ENCODE measurements at regions not wholly inside any gene's neighbourhood (a gene's known extent, or its start where the extent isn't known, plus 50 kb on each side); places are given as distances from the start of the nearest gene placed in this dataset.

GRCh38 chr2:19646987-19647386, 254.8 kb downstream of the TTC32 start:
- TF ChIP-seq, protein P1, sequence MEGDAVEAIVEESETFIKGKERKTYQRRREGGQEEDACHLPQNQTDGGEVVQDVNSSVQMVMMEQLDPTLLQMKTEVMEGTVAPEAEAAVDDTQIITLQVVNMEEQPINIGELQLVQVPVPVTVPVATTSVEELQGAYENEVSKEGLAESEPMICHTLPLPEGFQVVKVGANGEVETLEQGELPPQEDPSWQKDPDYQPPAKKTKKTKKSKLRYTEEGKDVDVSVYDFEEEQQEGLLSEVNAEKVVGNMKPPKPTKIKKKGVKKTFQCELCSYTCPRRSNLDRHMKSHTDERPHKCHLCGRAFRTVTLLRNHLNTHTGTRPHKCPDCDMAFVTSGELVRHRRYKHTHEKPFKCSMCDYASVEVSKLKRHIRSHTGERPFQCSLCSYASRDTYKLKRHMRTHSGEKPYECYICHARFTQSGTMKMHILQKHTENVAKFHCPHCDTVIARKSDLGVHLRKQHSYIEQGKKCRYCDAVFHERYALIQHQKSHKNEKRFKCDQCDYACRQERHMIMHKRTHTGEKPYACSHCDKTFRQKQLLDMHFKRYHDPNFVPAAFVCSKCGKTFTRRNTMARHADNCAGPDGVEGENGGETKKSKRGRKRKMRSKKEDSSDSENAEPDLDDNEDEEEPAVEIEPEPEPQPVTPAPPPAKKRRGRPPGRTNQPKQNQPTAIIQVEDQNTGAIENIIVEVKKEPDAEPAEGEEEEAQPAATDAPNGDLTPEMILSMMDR (conservative IDR thresholded peaks at IDR 0.05; ENCODE audit: low read depth, low read length) = no peak
- Histone ChIP-seq H3K79me2 (ENCODE audit: insufficient read depth, low read depth) (no peaks in the 10 kb centered on the region), H4K20me1 (ENCODE audit: insufficient read depth) (no peaks in the 10 kb centered on the region), H3K4me1 (ENCODE audit: low read depth, poor library complexity, severe bottlenecking) (peaks cover 12% of the 10 kb centered on the region), H3K36me3 (ENCODE audit: insufficient read depth) (no peaks in the 10 kb centered on the region), H3K27me3 (ENCODE audit: insufficient read depth, low read depth) (no peaks in the 10 kb centered on the region), H3K27ac (no peak overlapping the region), H3K4me3 (IDR thresholded peaks at IDR 0.05; ENCODE audit: insufficient read depth, low read depth, low read length) (no peak overlapping the region), H2AFZ (ENCODE audit: low read depth) (no peak overlapping the region), H3K9ac (no peak overlapping the region), H3K4me2 (no peak overlapping the region)

GRCh38 chr2:19644763-19645162, 257.0 kb downstream of the TTC32 start:
- H3K36me3 ChIP-seq (ENCODE audit: insufficient read depth) = no peaks in the 10 kb centered on the region
- TF ChIP-seq, protein P1 (conservative IDR thresholded peaks at IDR 0.05; ENCODE audit: low read depth, low read length) = no peak
- H3K27ac ChIP-seq = no peak overlapping the region
- no peaks in the 10 kb centered on the region for H3K79me2 ChIP-seq (ENCODE audit: insufficient read depth, low read depth)
- no peak overlapping the region for H3K4me2 ChIP-seq
- H3K4me3 ChIP-seq (IDR thresholded peaks at IDR 0.05; ENCODE audit: insufficient read depth, low read depth, low read length) = no peak overlapping the region
- no peak overlapping the region for H3K9ac ChIP-seq
- H3K4me1 ChIP-seq (ENCODE audit: low read depth, poor library complexity, severe bottlenecking) = peaks cover 12% of the 10 kb centered on the region
- H4K20me1 ChIP-seq (ENCODE audit: insufficient read depth) = no peaks in the 10 kb centered on the region
- H3K27me3 ChIP-seq (ENCODE audit: insufficient read depth, low read depth) = no peaks in the 10 kb centered on the region
- H2AFZ ChIP-seq (ENCODE audit: low read depth) = no peak overlapping the region

DNA sequence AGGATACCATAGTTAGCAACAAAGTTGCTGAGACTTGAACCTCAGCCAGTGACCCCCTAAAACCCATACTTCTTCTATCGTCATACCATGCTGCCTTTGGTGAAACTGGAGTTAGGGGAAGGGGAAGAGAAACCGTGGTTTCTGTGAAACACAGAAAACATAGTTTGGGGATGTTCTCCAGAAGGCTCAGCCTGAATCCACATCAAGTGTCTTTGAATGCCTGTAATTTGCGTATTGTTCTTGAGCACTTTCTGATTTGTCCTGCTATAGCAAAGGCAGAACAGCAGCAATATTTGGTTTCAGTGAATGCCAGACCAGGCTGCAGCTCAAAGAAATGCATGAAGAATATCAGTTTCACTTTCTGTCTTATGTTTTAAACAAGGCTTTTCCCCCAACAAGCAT, 258.7 kb downstream of the TTC32 start:
- Histone ChIP-seq H3K27ac (peak overlapping the region; percentile 47), H2AFZ (ENCODE audit: low read depth) (peak overlapping the region; percentile 86), H3K9ac (peak overlapping the region; percentile 26; the same call in 1 of the 2 replicates), H3K27me3 (ENCODE audit: insufficient read depth, low read depth) (no peaks in the 10 kb centered on the region), H4K20me1 (ENCODE audit: insufficient read depth) (no peaks in the 10 kb centered on the region), H3K79me2 (ENCODE audit: insufficient read depth, low read depth) (no peaks in the 10 kb centered on the region), H3K4me3 (IDR thresholded peaks at IDR 0.05; ENCODE audit: insufficient read depth, low read depth, low read length) (peak overlapping the region; percentile 21), H3K4me1 (ENCODE audit: low read depth, poor library complexity, severe bottlenecking) (peaks cover 12% of the 10 kb centered on the region), H3K36me3 (ENCODE audit: insufficient read depth) (no peaks in the 10 kb centered on the region), H3K4me2 (peak overlapping the region; percentile 62)
- TF ChIP-seq, protein P1 (conservative IDR thresholded peaks at IDR 0.05; ENCODE audit: low read depth, low read length) = no peak

- H3K27me3 ChIP-seq (ENCODE audit: insufficient read depth, low read depth) = no peaks in the 10 kb centered on the region
- H2AFZ ChIP-seq (ENCODE audit: low read depth) = no peak overlapping the region
- no peak overlapping the region; the same call in 1 of the 2 replicates for H3K4me2 ChIP-seq
- H3K4me3 ChIP-seq (IDR thresholded peaks at IDR 0.05; ENCODE audit: insufficient read depth, low read depth, low read length) = no peak overlapping the region
- H3K27ac ChIP-seq = no peak overlapping the region
- no peaks in the 10 kb centered on the region for H3K79me2 ChIP-seq (ENCODE audit: insufficient read depth, low read depth)
- H3K36me3 ChIP-seq (ENCODE audit: insufficient read depth) = no peaks in the 10 kb centered on the region
- no peaks in the 10 kb centered on the region for H4K20me1 ChIP-seq (ENCODE audit: insufficient read depth)
- H3K4me1 ChIP-seq (ENCODE audit: low read depth, poor library complexity, severe bottlenecking) = peaks cover 12% of the 10 kb centered on the region
- no peak overlapping the region for H3K9ac ChIP-seq
- TF ChIP-seq, protein P1 (conservative IDR thresholded peaks at IDR 0.05; ENCODE audit: low read depth, low read length) = no peak
Measured at GRCh38 chr2:19642501-19642900, 259.3 kb downstream of the TTC32 start.

Measured in KMS-11 (cell line).